ENCODE measurements at regions not wholly inside any gene's neighbourhood (a gene's known extent, or its start where the extent isn't known, plus 50 kb on each side); places are given as distances from the start of the nearest gene placed in this dataset.

- no peak for DNase-seq (ENCODE audit: extremely low read depth in 1 of 2, low read depth in 1 of 2)
Measured at GRCh38 chr18:77811503-77811902, 561.9 kb downstream of the GALR1 start.

DNA sequence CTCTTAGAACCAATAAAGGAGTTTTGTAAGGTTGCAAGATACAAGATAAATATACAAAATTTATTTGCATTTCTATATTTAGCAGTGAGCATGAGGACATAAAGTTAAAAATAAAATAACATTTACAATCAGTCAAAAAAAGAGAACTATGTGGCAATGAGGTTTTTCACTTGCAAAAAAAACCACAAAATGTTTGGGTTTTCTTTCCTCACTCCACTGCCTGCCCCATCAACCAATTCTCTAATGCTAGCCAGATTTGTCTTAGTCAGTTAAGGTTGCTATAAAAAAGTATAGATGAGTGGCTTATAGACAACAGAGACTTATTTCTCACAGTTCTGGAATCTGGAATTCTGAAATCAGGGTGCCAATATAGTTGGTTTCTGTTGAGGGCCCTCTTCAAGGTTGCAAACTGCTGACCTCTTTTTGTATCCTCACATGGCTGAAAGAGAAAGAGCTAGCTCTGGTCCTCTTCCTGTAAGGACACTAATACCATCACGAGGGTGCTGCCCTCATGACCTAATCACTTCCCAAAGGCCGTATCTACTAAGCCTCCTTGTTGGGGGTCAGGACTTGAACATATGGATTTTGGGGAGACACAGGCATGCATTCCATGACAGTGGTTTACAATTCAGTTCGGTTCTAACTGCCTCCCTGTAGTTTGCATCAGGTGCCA is 566.2 kb downstream of the GALR1 start:
- DNase-seq (ENCODE audit: extremely low read depth in 1 of 2, low read depth in 1 of 2): no peak

GRCh38 chr18:77818328-77818727 is 568.7 kb downstream of the GALR1 start:
- DNase-seq (ENCODE audit: extremely low read depth in 1 of 2, low read depth in 1 of 2): no peak

- DNase-seq (ENCODE audit: extremely low read depth in 1 of 2, low read depth in 1 of 2): no peak
Measured at GRCh38 chr18:77820472-77820871, 570.8 kb downstream of the GALR1 start.

- DNase-seq (ENCODE audit: extremely low read depth in 1 of 2, low read depth in 1 of 2): no peak
Measured at GRCh38 chr18:77821892-77822291, 572.2 kb downstream of the GALR1 start.

GRCh38 chr18:77822632-77823031 is 573.0 kb downstream of the GALR1 start:
- no peak for DNase-seq (ENCODE audit: extremely low read depth in 1 of 2, low read depth in 1 of 2)

GRCh38 chr18:77833807-77834206 is 584.2 kb downstream of the GALR1 start:
- DNase-seq (ENCODE audit: extremely low read depth in 1 of 2, low read depth in 1 of 2): no peak

GRCh38 chr18:77851802-77852201 is 602.2 kb downstream of the GALR1 start:
- DNase-seq (ENCODE audit: extremely low read depth in 1 of 2, low read depth in 1 of 2): no peak

DNA sequence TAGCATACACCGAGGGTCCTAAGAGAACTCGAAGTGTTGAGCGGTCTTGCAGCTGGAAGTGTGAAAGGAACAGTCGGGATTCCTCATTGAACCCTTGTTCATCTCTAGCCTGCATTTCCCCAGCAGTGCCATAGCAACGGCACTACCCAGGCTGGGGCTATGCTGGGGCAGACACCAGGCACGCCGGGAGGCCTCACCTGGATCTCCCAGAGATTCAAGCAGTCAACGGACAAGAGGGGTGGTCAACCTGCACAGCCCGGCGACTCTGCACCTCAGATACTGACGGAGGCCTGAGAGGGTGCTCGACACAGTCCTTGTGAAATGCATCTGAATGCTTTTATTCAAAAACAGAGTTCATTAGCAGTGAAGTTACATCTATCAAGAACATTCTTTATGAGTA is 604.2 kb downstream of the GALR1 start:
- no peak for DNase-seq (ENCODE audit: extremely low read depth in 1 of 2, low read depth in 1 of 2)

DNA sequence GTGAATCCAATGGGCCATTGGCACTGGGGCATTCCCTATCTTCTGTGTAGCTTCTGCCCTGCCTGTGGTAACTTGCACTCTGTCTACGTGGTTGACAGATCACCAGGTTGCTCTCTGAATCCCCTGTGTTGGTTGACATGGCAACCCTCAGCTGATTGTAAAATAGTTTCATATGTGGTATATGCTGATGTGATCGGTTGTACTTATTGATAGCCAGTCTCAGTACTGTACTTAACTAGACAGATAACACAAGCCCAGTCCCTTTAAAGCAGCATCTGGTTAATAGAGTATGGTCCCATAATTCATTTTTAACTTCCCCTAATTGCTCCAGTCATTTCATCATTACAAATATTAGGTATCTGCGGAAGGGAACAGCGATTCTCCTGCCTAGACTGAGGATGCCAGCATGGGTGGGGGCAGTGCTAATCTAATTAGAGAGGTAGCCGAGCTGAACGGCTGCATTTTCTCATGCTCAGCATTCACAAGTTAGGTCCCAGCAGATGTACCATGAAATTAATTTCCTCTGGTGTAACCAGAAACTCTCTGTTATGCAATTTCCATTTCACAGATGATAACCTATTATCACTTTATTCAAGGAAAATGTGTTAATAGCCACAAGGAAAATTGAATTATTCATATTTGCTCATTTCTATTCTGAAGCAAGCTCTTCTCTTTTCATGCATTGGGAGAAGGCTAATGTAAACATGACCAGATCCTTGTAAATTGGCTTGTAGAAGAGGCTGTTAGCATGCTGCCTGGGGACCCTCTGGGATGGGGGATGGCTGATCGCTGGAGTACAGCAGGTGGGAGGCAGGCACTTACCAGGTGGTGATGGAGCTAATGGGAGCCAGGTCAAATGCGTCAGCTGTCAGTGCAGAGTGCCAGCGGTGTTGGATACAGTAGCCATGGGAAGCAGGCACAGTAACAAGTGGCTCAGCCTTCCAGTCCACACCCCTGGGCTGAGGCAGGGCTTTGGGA is 608.3 kb downstream of the GALR1 start:
- DNase-seq (ENCODE audit: extremely low read depth in 1 of 2, low read depth in 1 of 2): no peak

DNA sequence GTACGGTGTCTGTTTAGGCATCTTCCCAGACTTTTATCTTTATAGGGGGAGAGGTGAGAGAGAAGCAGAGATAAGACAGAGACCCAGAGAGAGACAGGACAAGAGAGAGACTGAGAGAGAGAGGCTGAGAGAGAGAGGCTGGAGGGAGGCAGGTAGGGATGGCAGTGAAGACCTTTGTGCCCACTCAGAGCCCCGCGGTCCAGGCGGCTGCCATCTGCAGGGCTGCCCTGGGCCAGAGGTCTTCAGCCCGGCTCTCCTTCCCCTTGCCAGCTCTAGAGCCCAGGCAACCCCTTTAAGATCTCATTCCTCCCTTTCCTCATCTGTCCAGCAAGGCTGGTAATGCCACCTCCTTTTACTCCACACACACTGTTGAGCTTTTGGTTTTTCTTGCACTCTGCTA is 610.0 kb downstream of the GALR1 start:
- no peak for DNase-seq (ENCODE audit: extremely low read depth in 1 of 2, low read depth in 1 of 2)

DNA sequence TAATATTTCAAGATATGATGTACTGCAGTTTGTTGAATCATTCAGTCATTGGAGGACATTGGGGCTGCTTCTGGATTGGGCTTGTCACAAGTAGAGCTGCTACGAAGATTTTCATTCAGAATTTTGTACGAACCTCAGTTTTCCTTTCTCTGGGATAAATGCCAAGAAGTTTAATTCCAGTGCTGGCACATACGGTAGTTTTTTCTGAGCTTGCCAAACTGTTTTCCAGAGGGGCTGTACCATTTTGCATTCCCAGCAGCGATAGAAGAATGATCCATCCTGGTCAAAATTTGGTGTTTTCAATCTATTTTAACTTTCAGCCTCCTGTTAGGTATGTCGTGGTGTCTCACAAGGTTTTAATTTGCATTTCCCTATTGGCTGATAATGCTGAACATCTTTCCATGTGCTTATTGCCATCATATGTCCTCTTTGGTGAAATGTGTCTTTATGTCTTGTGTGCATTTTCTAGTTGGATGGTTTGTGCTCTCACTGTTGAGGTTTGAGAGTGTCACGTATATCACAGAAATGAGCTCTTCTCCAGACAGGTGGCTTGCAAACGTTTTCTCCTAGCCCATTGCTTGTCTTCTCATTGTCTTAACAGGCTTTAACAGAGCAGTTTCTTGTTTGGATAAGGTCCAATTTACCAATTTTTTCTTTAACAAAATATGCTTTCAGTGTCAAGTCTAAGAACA is 612.6 kb downstream of the GALR1 start:
- no peak for DNase-seq (ENCODE audit: extremely low read depth in 1 of 2, low read depth in 1 of 2)

DNA sequence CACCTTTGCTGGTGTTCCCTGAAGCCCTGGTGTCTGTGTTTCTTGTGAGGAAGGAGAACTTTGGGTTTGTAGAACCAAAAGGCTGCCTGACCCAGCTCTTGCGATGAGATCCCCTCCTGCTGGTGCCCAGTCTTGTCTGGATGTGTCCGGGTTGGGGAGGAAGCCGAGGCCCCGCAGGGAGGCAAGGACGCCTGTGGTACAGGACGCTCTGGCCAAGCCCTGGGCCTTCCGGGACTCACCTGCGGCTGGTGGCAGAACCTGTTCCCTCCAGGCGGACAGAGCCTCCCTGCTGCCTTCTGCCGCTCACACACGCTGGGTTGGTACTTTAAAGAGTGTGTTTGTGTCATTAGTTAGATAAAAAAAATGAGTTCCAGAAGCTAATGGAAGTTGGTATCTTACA is 616.2 kb downstream of the GALR1 start:
- DNase-seq (ENCODE audit: extremely low read depth in 1 of 2, low read depth in 1 of 2): no peak

DNA sequence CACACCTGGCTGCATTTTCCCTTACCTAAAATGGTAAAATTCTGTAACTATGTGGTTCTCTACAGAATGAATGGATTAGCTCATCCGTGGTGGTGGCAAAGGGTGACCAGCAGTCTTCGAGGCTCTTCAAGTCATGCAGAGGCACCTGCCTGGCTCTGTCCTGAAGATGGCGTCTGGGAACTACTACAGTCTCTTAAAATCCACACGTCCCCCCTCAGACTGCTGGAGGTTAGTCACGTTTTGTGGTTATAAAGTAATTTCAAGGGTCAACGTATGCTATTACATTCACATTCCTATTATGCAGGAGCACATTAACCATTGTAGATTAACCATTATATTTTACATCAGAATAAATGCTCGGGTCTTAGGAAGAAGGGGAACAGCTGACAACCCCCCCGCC is 616.7 kb downstream of the GALR1 start:
- no peak for DNase-seq (ENCODE audit: extremely low read depth in 1 of 2, low read depth in 1 of 2)

DNA sequence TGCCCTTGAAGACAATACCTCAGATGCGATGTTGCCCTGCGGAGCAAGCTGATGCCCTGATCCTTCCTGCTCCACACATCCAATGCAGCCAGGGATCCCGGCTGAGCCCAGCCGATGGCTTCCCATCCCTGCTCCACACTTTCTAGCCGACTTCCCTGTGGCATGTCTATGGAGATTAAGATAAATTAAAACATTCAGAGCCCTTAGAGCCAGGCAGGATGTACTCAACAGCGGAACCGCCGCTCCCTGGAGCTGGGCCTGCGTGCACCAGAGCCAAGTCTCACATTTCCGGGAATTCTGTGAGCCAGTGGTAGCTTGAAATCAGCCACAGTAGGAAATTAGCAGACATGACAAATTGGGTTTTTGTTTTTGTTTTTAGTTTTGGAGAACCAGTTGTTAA is 620.6 kb downstream of the GALR1 start:
- no peak for DNase-seq (ENCODE audit: extremely low read depth in 1 of 2, low read depth in 1 of 2)

GRCh38 chr18:77870894-77871293 is 621.2 kb downstream of the GALR1 start:
- DNase-seq (ENCODE audit: extremely low read depth in 1 of 2, low read depth in 1 of 2): no peak

DNA sequence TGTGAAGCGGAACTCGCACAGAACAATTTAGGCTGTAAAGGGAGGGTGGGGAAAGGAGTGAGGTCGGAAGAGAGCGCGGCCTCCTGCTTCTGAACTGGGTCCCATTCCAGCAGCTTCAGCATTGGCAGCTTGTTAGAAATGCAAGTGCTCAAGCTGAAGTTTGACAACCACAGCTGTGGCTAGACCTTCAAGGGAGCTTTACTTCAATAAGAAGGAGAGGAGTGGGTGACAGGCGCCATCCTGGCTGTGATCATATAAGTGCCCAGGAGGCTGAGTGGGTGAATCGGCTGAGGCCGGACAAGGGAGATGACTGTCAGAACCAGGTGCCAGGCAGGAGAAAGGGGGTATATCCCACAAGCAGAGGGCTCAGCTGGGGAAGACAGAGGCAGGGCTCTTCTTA is 622.5 kb downstream of the GALR1 start:
- DNase-seq (ENCODE audit: extremely low read depth in 1 of 2, low read depth in 1 of 2): no peak

DNA sequence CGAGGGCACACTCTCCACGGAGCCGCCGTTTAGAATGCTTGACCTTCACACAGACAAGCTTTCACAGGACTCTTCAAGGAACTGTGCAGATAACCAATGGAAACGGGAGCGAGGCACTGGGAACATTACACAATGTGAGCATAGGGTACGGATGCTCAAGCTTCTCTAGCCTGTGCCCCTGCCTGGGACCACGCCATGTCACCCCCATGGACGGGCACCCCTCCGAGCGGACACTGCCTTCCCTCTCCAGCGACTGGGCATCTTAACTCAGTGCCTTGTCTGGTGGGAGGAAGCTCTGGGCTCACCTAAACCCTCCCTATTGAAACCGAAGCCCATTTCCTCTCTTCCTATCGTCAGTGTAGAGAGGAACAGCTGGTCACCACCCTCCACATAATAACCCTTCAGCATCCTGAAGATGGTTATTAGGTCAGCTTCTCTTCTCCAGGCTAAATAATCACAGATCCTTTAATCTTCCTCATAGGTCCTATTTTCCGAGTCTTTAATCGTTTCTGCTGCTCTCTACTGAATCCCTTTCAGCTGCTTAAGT is 626.7 kb downstream of the GALR1 start:
- DNase-seq (ENCODE audit: extremely low read depth in 1 of 2, low read depth in 1 of 2): no peak

DNA sequence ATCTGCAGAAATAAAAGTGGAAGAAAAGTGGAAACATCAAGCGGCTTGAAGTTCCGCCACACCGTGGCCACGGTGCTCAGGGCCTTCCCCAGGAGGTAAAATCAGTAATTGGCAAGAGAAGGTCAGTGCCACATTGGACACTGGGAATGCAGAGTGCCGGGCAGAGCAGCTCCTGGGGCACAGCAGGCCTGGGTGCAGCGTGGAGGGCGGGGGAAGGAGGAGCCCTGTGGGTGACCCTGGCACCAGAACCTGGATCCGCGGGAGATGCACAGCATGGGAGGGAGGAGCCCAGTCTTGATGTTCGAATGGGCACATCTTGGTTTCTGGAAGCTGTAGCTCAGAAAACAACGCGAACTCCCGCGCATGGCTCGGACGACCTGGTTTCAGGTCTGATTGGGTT is 630.2 kb downstream of the GALR1 start:
- no peak for DNase-seq (ENCODE audit: extremely low read depth in 1 of 2, low read depth in 1 of 2)

- DNase-seq (ENCODE audit: extremely low read depth in 1 of 2, low read depth in 1 of 2): no peak
Measured at GRCh38 chr18:77884454-77884853, 634.8 kb downstream of the GALR1 start.

- DNase-seq (ENCODE audit: extremely low read depth in 1 of 2, low read depth in 1 of 2): no peak
Measured at GRCh38 chr18:77894060-77894459, 644.4 kb downstream of the GALR1 start.

All from activated CD8-positive, alpha-beta memory T cell treated with anti-CD3 and anti-CD28 coated beads for 1 hour (primary cell).